ENCODE measurements at regions not wholly inside any gene's neighbourhood (a gene's known extent, or its start where the extent isn't known, plus 50 kb on each side); places are given as distances from the start of the nearest gene placed in this dataset.

DNA sequence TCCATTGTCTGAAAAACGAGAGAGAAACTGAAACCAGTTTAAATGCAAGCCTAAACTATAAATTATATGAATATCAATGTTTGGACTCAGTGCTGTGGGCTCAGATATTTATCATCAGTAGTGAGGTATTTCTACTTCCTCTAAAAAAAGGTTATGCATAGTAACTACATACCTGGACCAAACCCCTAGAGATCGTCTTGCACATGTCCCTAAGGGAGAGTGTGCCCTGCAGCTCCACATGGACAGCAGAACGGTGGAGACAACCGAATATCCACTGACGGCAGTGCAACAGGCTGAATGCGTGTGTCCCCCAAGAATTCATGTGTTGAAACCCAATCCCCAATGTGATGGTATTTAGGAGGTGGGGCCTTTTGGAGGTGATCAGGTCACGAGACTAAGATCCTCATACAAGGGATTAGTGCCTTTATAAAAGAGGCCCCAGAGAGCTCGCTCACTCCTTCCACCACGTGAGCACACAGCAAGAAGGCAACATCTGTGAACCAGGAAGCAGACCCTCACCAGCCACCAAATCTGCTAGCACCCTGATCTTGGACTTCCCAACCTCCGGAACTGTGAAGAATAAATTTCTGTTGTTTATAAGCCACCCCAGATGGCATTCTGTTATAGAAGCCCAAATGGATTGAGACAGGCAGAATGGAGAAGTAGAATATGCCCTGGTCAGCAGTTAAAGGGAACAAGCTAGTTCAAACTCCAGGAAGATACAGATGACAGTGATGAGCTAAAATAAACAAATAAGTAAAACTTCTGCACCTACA lies 208.4 kb downstream of the ANAPC1 start:
- Histone ChIP-seq H3K9me3 (no peaks in the 10 kb centered on the region), H3K36me3 (no peaks in the 10 kb centered on the region), H3K4me3 (no peak overlapping the region), H3K27ac (no peak overlapping the region), H3K27me3 (no peaks in the 10 kb centered on the region), H3K4me1 (peaks cover 0 to 11% (median 6%) of the 10 kb centered on the region in 4 donors)
- no peak for DNase-seq
- intact Hi-C loops (cut with DNase I; ENCODE audit: low total_unique reads): no loop called here
- TF ChIP-seq, protein P1, sequence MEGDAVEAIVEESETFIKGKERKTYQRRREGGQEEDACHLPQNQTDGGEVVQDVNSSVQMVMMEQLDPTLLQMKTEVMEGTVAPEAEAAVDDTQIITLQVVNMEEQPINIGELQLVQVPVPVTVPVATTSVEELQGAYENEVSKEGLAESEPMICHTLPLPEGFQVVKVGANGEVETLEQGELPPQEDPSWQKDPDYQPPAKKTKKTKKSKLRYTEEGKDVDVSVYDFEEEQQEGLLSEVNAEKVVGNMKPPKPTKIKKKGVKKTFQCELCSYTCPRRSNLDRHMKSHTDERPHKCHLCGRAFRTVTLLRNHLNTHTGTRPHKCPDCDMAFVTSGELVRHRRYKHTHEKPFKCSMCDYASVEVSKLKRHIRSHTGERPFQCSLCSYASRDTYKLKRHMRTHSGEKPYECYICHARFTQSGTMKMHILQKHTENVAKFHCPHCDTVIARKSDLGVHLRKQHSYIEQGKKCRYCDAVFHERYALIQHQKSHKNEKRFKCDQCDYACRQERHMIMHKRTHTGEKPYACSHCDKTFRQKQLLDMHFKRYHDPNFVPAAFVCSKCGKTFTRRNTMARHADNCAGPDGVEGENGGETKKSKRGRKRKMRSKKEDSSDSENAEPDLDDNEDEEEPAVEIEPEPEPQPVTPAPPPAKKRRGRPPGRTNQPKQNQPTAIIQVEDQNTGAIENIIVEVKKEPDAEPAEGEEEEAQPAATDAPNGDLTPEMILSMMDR (IDR thresholded peaks at IDR 0.05): no peak

DNA sequence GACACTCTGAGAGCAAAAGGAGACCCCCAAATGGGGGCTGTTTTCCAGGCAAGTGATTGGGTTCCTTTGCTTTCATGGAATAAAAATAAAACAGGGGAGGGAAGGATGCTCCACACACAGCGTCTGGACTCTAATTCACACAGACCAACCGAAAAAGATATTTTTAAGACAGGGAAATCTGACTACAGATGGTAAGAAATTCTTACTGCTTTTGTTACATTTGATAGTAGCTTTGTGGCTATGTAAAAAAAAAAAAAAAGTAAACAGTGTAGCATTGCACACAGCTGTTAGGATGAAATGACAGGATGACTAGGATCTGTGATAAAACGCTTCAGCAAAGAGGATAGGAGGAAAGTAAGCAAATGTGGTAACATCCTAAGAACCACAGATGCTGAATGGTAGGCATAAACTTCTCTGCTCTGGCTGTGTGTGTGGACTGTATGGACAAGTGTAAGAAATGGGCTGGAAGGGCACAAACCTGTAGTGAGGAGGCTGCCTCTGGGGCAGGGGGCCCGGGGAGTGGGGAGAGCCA lies 207.6 kb downstream of the ANAPC1 start:
- TF ChIP-seq, protein P1 (IDR thresholded peaks at IDR 0.05): no peak
- no peak overlapping the region for H3K27ac ChIP-seq
- no peaks in the 10 kb centered on the region for H3K36me3 ChIP-seq
- H3K4me1 ChIP-seq: peaks cover 0 to 11% (median 6%) of the 10 kb centered on the region in 4 donors
- H3K9me3 ChIP-seq: no peaks in the 10 kb centered on the region
- DNase-seq: no peak
- H3K4me3 ChIP-seq: no peak overlapping the region
- no peaks in the 10 kb centered on the region for H3K27me3 ChIP-seq
- intact Hi-C loops (cut with DNase I; ENCODE audit: low total_unique reads): no loop called here

DNA sequence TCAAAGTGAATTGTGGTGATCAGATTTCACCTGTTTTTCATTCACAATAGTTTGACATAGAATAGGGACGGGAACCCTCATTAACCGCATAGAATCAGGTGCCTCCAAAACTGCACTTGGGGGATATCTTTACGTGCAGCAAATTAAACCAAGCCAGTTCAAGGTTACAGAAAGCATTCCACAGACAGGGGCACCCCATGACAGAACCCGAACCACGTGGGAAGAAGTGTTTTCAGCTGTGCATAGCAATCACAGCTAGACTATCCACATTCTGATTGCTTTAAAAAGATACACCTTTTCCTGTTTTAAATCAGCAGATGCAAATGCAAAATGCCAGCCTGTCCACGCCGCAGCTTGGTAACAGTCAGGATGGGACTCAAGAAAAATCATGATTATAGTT lies 205.8 kb downstream of the ANAPC1 start:
- H3K4me3 ChIP-seq: no peak overlapping the region
- DNase-seq: no peak
- TF ChIP-seq, protein P1 (IDR thresholded peaks at IDR 0.05): no peak
- no peak overlapping the region for H3K27ac ChIP-seq
- no peaks in the 10 kb centered on the region for H3K27me3 ChIP-seq
- H3K4me1 ChIP-seq: peaks cover 0 to 6% (median 4%) of the 10 kb centered on the region in 4 donors
- H3K9me3 ChIP-seq: no peaks in the 10 kb centered on the region
- no peaks in the 10 kb centered on the region for H3K36me3 ChIP-seq
- intact Hi-C loops (cut with DNase I; ENCODE audit: low total_unique reads): no loop called here

DNA sequence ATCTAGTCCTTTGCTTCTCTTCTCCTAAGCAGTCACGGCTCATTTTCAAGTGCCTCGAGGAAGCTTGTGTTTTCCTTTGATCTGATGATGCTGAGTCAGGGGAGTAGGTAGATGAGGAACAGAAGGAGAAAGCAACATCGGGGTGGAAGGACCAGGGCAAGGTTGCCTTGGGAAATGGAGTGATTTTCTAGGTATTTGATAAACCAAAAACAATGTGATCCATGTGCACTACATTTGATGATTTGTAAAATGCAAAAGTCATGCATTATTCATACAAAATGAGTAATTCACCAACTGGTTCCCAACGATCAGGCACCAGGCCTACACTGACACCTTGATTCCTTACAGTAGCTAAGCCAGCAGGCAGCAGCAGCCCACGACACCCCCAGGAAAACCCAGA lies 205.3 kb downstream of the ANAPC1 start:
- TF ChIP-seq, protein P1 (IDR thresholded peaks at IDR 0.05): no peak
- no peak overlapping the region for H3K27ac ChIP-seq
- no peaks in the 10 kb centered on the region for H3K9me3 ChIP-seq
- peaks cover 0 to 3% (median 2%) of the 10 kb centered on the region in 4 donors for H3K4me1 ChIP-seq
- H3K36me3 ChIP-seq: no peaks in the 10 kb centered on the region
- H3K4me3 ChIP-seq: no peak overlapping the region
- DNase-seq: no peak
- intact Hi-C loops (cut with DNase I; ENCODE audit: low total_unique reads): no loop called here
- H3K27me3 ChIP-seq: no peaks in the 10 kb centered on the region

DNA sequence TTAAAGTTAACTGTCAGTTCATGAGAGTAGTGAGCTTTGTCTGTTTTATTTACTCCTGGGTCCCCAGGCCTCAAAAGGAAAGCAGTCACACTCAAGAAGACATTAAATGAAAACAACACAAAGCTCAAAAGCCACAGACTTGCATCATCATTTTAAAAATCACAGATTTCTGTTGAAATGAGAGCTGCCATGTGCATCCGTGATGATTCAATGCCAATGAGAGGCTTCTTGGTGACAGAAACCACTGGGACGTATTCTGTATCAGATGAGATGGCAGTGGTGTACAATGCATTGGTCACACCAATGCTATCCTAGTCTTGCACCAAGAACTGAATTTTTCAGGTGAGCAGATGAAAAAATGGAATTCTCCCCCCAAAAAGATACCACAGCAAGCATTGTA lies 204.8 kb downstream of the ANAPC1 start:
- intact Hi-C loops (cut with DNase I; ENCODE audit: low total_unique reads): no loop called here
- H3K27ac ChIP-seq: no peak overlapping the region
- no peak overlapping the region for H3K4me3 ChIP-seq
- TF ChIP-seq, protein P1 (IDR thresholded peaks at IDR 0.05): no peak
- DNase-seq: no peak
- no peaks in the 10 kb centered on the region for H3K27me3 ChIP-seq
- H3K9me3 ChIP-seq: no peaks in the 10 kb centered on the region
- no peaks in the 10 kb centered on the region for H3K4me1 ChIP-seq
- H3K36me3 ChIP-seq: no peaks in the 10 kb centered on the region

All from tibial artery (tissue), 4 donors.